ENCODE measurements at regions not wholly inside any gene's neighbourhood (a gene's known extent, or its start where the extent isn't known, plus 50 kb on each side); places are given as distances from the start of the nearest gene placed in this dataset.

- Histone ChIP-seq H4K5ac (ENCODE audit: insufficient read length, low read depth, low read length) (no peak overlapping the region), H2AFZ (ENCODE audit: low read length) (no peak overlapping the region), H3K9me3 (ENCODE audit: control insufficient read depth, low read depth, low read length) (no peaks in the 10 kb centered on the region), H2BK20ac (ENCODE audit: low read depth, low read length, poor library complexity, severe bottlenecking) (no peak overlapping the region), H3K79me1 (ENCODE audit: insufficient read depth, low read depth, low read length, poor library complexity, severe bottlenecking) (no peaks in the 10 kb centered on the region), H3K23ac (ENCODE audit: insufficient read length, low read depth, low read length) (no peak overlapping the region), H3K27me3 (ENCODE audit: insufficient read depth, low read length) (no peaks in the 10 kb centered on the region), H3K27ac (ENCODE audit: insufficient read length, low read depth, low read length) (no peak overlapping the region), H3K18ac (ENCODE audit: insufficient read length, low read depth, low read length) (no peak overlapping the region), H3K4ac (ENCODE audit: low read depth, low read length) (no peak overlapping the region), H3K14ac (ENCODE audit: insufficient read depth, low read length) (no peak overlapping the region), H2BK15ac (ENCODE audit: low read depth, low read length) (no peak overlapping the region), H3K4me2 (ENCODE audit: insufficient read depth, insufficient read length, low read length) (no peak overlapping the region), H2AK5ac (ENCODE audit: insufficient read length, low read length) (no peak overlapping the region), H3K23me2 (ENCODE audit: insufficient read length, low read depth, low read length, poor library complexity, severe bottlenecking) (no peaks in the 10 kb centered on the region), H2BK5ac (ENCODE audit: insufficient read length, low read length) (no peak overlapping the region), H3K4me1 (ENCODE audit: insufficient read depth, low read length) (no peaks in the 10 kb centered on the region), H3K79me2 (ENCODE audit: insufficient read depth, low read length) (no peaks in the 10 kb centered on the region), H3T11ph (ENCODE audit: low read length) (no peak overlapping the region), H3K9ac (ENCODE audit: extremely low read depth, insufficient read length, low read length) (no peak overlapping the region), H2BK12ac (ENCODE audit: insufficient read length, low read depth, low read length) (no peak overlapping the region), H4K20me1 (ENCODE audit: control insufficient read depth, insufficient read depth, insufficient read length) (no peaks in the 10 kb centered on the region), H2BK120ac (ENCODE audit: low read depth, low read length, poor library complexity, severe bottlenecking) (no peak overlapping the region), H4K91ac (ENCODE audit: insufficient read length, low read depth, low read length) (no peak overlapping the region), H4K8ac (replicated peaks; ENCODE audit: insufficient read length, low read depth, low read length) (no peak overlapping the region), H3K56ac (ENCODE audit: insufficient read length, low read depth, low read length) (no peak overlapping the region)
- TF ChIP-seq CTCF (conservative IDR thresholded peaks at IDR 0.05) = no peak
- H3K36me3 Mint-ChIP-seq (ENCODE audit: insufficient read depth in 1 of 3, low read depth in 3 of 3) = no peaks in the 10 kb centered on the region; a peak in 3 of 7 replicates
- peaks cover 0 to 8% of the 10 kb centered on the region in 2 experiments; a peak in 3 of 5 replicates for H3K9me3 Mint-ChIP-seq
- no peak overlapping the region for H3K27ac Mint-ChIP-seq
- no CpG with 5 or more reads among the region's 2 CpGs for WGBS (ENCODE audit: extremely low coverage, insufficient read length, low lambda C conversion rate)
- H3K4me1 Mint-ChIP-seq = no peaks in the 10 kb centered on the region
- no peaks in the 10 kb centered on the region for H3K27me3 Mint-ChIP-seq (ENCODE audit: low read depth)
- no peak for DNase-seq
- H3K4me3 Mint-ChIP-seq = no peak overlapping the region
These were observed 1561.0 kb upstream of the ZEB2 start for GRCh38 chr2:146080925-146081324.
